Endothelial cell of umbilical vein (primary cell): ENCODE measurements at regions not wholly inside any gene's neighbourhood (a gene's known extent, or its start where the extent isn't known, plus 50 kb on each side); places are given as distances from the start of the nearest gene placed in this dataset.

Source experiments
- BruUV-seq: library from RNA; stranded (reverse); fragments of 400-500 nt; replicated peaks from 2 replicates; lab custom pipeline; 2021; lab: Mats Ljungman, UMichigan
- CTCF ChIA-PET: fragments of 300-600, 350-600 bp; sonication (Branson Sonifier 250); formaldehyde crosslinking; loops from one replicate; lab custom pipeline; 2021; ENCODE audit warnings: antibody characterized with exemption, inconsistent platforms; lab: Charles Lee
- POLR2A ChIA-PET: fragments of 300-600, 350-600 bp; sonication (Branson Sonifier 250); formaldehyde crosslinking; loops from one replicate; lab custom pipeline; 2021; ENCODE audit warnings: antibody characterized with exemption, inconsistent platforms; lab: Charles Lee
- DNase-seq: peaks from one replicate; pipeline ENCODE4 v3.0.0-alpha.2; 2011; ENCODE audit warnings: low read depth, low spot score
- FAIRE-seq: peaks from 2 replicates; lab custom pipeline; 2011; peaks lifted over from hg19 to GRCh38; lab: Jason Lieb, UNC
- H2AFZ ChIP-seq: 2 replicates; pipeline ENCODE4 v1.6.0; 2012; ENCODE audit warnings: low read depth, low read length, control low read depth, inconsistent platforms
- H3K27ac ChIP-seq: 2 replicates; pipeline ENCODE4 v1.5.1; 2011; ENCODE audit warnings: low read depth, mild to moderate bottlenecking, control low read depth, low read length, moderate library complexity; ENCODE audit not compliant: insufficient read depth
- H3K27me3 ChIP-seq, 2 experiments: 2 replicates each; pipeline versions ENCODE4 v1.6.0 to v1.6.1; 2011; ENCODE audit warnings: low read length in 2 of 2, mixed read lengths in 1 of 2; ENCODE audit not compliant: control insufficient read depth in 2 of 2, insufficient read depth in 2 of 2
- H3K36me3 ChIP-seq, 2 experiments: 2 replicates in 1 of 2; 3 replicates in 1 of 2; pipeline ENCODE4 v1.5.1; 2011; ENCODE audit warnings: low read length in 2 of 2, mild to moderate bottlenecking in 1 of 2, moderate library complexity in 1 of 2; ENCODE audit not compliant: control insufficient read depth in 2 of 2, insufficient read depth in 2 of 2; ENCODE audit errors: extremely low read depth in 1 of 2
- H3K4me1 ChIP-seq: 3 replicates; pipeline ENCODE4 v1.5.1; 2011; ENCODE audit warnings: mild to moderate bottlenecking, low read length; ENCODE audit not compliant: control insufficient read depth, insufficient read depth; ENCODE audit errors: extremely low read depth
- H3K4me2 ChIP-seq: 2 replicates; pipeline ENCODE4 v1.6.1; 2011; ENCODE audit warnings: low read length, control low read depth, mixed read lengths; ENCODE audit not compliant: insufficient read depth
- H3K4me3 ChIP-seq, 3 experiments: fragments of 200-600 bp in 1 of 3; sonication (generic), shearing (Covaris generic) in 1 of 3; replicated peaks in 1 of 3; 2 replicates each; pipeline ENCODE4 v1.5.1; 2011 to 2016; ENCODE audit warnings: control low read depth in 3 of 3, low read length in 3 of 3, mild to moderate bottlenecking in 2 of 3, inconsistent platforms in 1 of 3, low read depth in 1 of 3, moderate library complexity in 1 of 3; ENCODE audit not compliant: insufficient read depth in 1 of 3
- H3K79me2 ChIP-seq: 2 replicates; pipeline ENCODE4 v1.6.0; 2012; ENCODE audit warnings: low read length, inconsistent platforms; ENCODE audit not compliant: control insufficient read depth, insufficient read depth
- H3K9ac ChIP-seq: replicated peaks from 2 replicates; pipeline ENCODE3; 2011; ENCODE audit warnings: low read length, control low read depth; ENCODE audit not compliant: insufficient read depth; ENCODE audit errors: extremely low read depth
- H3K9me1 ChIP-seq: replicated peaks from 3 replicates; pipeline ENCODE4 v1.6.0; 2011; ENCODE audit warnings: mild to moderate bottlenecking, low read length; ENCODE audit not compliant: control insufficient read depth, insufficient read depth; ENCODE audit errors: extremely low read depth
- H3K9me3 ChIP-seq: replicated peaks from 2 replicates; pipeline ENCODE4 v1.5.1; 2012; ENCODE audit warnings: low read length, inconsistent platforms; ENCODE audit not compliant: control insufficient read depth, insufficient read depth
- H4K20me1 ChIP-seq: replicated peaks from 2 replicates; pipeline ENCODE3; 2011; ENCODE audit warnings: mild to moderate bottlenecking, low read length; ENCODE audit not compliant: control insufficient read depth, insufficient read depth; ENCODE audit errors: extremely low read depth
- EZH2 ChIP-seq: IDR thresholded peaks from 2 replicates; pipeline ENCODE4 v1.6.1; 2012; ENCODE audit warnings: borderline replicate concordance, low read depth, mild to moderate bottlenecking, moderate library complexity, low read length, inconsistent platforms; ENCODE audit not compliant: severe bottlenecking
- FOS ChIP-seq: IDR thresholded peaks from 2 replicates; pipeline ENCODE4 v1.6.1; 2011; ENCODE audit warnings: mild to moderate bottlenecking, low read length, moderate library complexity, borderline replicate concordance; ENCODE audit not compliant: insufficient read depth
- GATA2 ChIP-seq: IDR thresholded peaks from 2 replicates; pipeline ENCODE4 v1.7.0; 2011; ENCODE audit warnings: low read depth, mild to moderate bottlenecking, moderate library complexity, mixed read lengths, low read length; ENCODE audit not compliant: insufficient read length, insufficient read depth
- JUN ChIP-seq: IDR thresholded peaks from 2 replicates; pipeline ENCODE4 v1.6.1; 2011; ENCODE audit warnings: borderline replicate concordance, low read depth; ENCODE audit not compliant: insufficient read length, insufficient read depth
- MAX ChIP-seq: IDR thresholded peaks from 2 replicates; pipeline ENCODE4 v1.6.1; 2011; ENCODE audit not compliant: insufficient read depth, insufficient read length
- MYC ChIP-seq: IDR thresholded peaks from one replicate; pipeline ENCODE4 v1.6.1; 2011; ENCODE audit warnings: mild to moderate bottlenecking, low read depth, low read length
- POLR2A ChIP-seq: IDR thresholded peaks from 2 replicates; pipeline ENCODE4 v1.6.1; 2012; ENCODE audit warnings: low read depth, mild to moderate bottlenecking, control low read depth, low read length
- POLR2AphosphoS5 ChIP-seq: IDR thresholded peaks from 2 replicates; pipeline ENCODE4 v1.6.1; 2012; ENCODE audit warnings: low read depth, mild to moderate bottlenecking, control low read depth, low read length, moderate library complexity; ENCODE audit not compliant: insufficient read depth
- dilution Hi-C: fragments of 300-500 bp; cut with MboI; formaldehyde crosslinking; loops from one replicate; pipeline ENCODE4 v1.15.0; 2019; ENCODE audit warnings: low sequenced_read_pairs; ENCODE audit not compliant: extremely low pct_ligation_motif_present
- intact Hi-C: fragments of 100-400 bp; cut with micrococcal nuclease; formaldehyde crosslinking; loops from one replicate; pipeline ENCODE4 v1.10.0; 2022
- TF ChIP-seq, protein P1 (sequence below), 2 donors: IDR thresholded peaks; 1 replicate in 1 of 2; 2 replicates in 1 of 2; pipeline ENCODE4 v1.5.1; 2011; ENCODE audit warnings: low read length in 2 of 2, mild to moderate bottlenecking in 2 of 2, moderate library complexity in 2 of 2, control low read depth in 1 of 2, inconsistent platforms in 1 of 2, low read depth in 1 of 2; ENCODE audit not compliant: insufficient read depth in 1 of 2; ENCODE audit errors: extremely low read depth in 1 of 2

DNA sequence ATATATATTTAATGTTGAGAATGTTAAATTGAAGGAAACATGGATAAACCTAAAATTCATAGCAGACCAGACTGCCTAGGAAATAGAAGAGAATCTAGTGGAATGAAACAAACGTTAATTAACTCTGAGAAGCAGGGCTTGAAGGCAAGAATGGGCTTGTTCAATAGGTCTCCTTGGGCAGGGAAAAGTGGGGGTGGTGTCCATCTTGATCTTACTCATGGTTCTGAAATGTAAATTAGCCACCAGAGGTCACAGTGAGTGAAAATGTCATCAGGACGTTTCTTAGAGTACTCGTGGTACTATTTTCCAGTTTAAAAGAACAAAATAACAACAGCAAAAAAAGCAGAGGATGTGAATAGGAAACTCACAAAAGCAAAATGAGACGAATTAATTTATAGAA, 66.8 kb upstream of the BTBD3 start:
- intact Hi-C loops: no loop called here
- H3K4me1 ChIP-seq: no peaks in the 10 kb centered on the region
- no peak overlapping the region for H3K4me2 ChIP-seq
- H3K27ac ChIP-seq: no peak overlapping the region
- H3K9me1 ChIP-seq: no peaks in the 10 kb centered on the region
- no peak overlapping the region for H3K9ac ChIP-seq
- no peaks in the 10 kb centered on the region for H3K9me3 ChIP-seq
- H3K4me3 ChIP-seq: no peak overlapping the region
- no peaks in the 10 kb centered on the region for H3K27me3 ChIP-seq
- H2AFZ ChIP-seq: no peak overlapping the region
- TF ChIP-seq POLR2AphosphoS5 (no peak), POLR2A (no peak), JUN (no peak), FOS (no peak), MAX (no peak), EZH2 (no peak), MYC (no peak), GATA2 (no peak)
- TF ChIP-seq, protein P1, sequence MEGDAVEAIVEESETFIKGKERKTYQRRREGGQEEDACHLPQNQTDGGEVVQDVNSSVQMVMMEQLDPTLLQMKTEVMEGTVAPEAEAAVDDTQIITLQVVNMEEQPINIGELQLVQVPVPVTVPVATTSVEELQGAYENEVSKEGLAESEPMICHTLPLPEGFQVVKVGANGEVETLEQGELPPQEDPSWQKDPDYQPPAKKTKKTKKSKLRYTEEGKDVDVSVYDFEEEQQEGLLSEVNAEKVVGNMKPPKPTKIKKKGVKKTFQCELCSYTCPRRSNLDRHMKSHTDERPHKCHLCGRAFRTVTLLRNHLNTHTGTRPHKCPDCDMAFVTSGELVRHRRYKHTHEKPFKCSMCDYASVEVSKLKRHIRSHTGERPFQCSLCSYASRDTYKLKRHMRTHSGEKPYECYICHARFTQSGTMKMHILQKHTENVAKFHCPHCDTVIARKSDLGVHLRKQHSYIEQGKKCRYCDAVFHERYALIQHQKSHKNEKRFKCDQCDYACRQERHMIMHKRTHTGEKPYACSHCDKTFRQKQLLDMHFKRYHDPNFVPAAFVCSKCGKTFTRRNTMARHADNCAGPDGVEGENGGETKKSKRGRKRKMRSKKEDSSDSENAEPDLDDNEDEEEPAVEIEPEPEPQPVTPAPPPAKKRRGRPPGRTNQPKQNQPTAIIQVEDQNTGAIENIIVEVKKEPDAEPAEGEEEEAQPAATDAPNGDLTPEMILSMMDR (IDR thresholded peaks at IDR 0.05; ENCODE audit: extremely low read depth in 1 of 2, insufficient read depth in 1 of 2, low read depth in 1 of 2, low read length in 2 of 2): no peak
- no peaks in the 10 kb centered on the region for H3K79me2 ChIP-seq
- H3K36me3 ChIP-seq: no peaks in the 10 kb centered on the region
- CTCF ChIA-PET: no interaction called here
- DNase-seq (no peak), FAIRE-seq (no peak)
- BruUV-seq: no TSS peak
- no peaks in the 10 kb centered on the region for H4K20me1 ChIP-seq
- dilution Hi-C loops: no loop called here
- POLR2A ChIA-PET: no interaction called here
